HCT116 (cell line): ENCODE measurements at regions not wholly inside any gene's neighbourhood (a gene's known extent, or its start where the extent isn't known, plus 50 kb on each side); places are given as distances from the start of the nearest gene placed in this dataset.

Experiments used
- ATAC-seq: fragments of 200-7000 bp; cut with Tn5 transposase; 2 replicates; pipeline ENCODE4 v1.9.1; 2020; ENCODE audit warnings: mild to moderate bottlenecking, moderate library complexity
- BruUV-seq: library from RNA; stranded (reverse); fragments of 400-500 nt; replicated peaks from 2 replicates; lab custom pipeline; 2021; lab: Mats Ljungman, UMichigan
- CTCF ChIA-PET: fragments of 300-600 bp; sonication (Branson Sonifier 250); formaldehyde crosslinking; loops from one replicate; lab custom pipeline; 2021; ENCODE audit warnings: antibody characterized with exemption; lab: Charles Lee
- POLR2A ChIA-PET: fragments of 300-600, 350-600 bp; sonication (Branson Sonifier 250); formaldehyde crosslinking; loops from one replicate; lab custom pipeline; 2021; ENCODE audit warnings: antibody characterized with exemption; lab: Charles Lee
- RAD21 ChIA-PET, 2 experiments: fragments of 300-600 bp; sonication (Branson Sonifier 250); formaldehyde crosslinking; loops; one replicate each; lab custom pipeline; 2023; ENCODE audit warnings: low total read pairs in 2 of 2; ENCODE audit not compliant: uncharacterized antibody in 2 of 2, unreplicated experiment in 2 of 2, low non-redundant PET in 1 of 2; lab: Charles Lee
- DNase-seq: peaks from one replicate; pipeline ENCODE4 v3.0.0-alpha.2; 2010; ENCODE audit warnings: low read depth, low spot score
- H2AFZ ChIP-seq: fragments of 200-600 bp; shearing (Covaris generic), sonication (generic); 2 replicates; pipeline ENCODE4 v1.6.1; 2017; ENCODE audit warnings: low read depth, mixed run types, mixed read lengths, antibody characterized with exemption, low read length; ENCODE audit not compliant: poor library complexity, severe bottlenecking
- H3K27ac ChIP-seq: 2 replicates; pipeline ENCODE4 v1.5.1; 2012; ENCODE audit warnings: low read depth, low read length
- H3K27me3 ChIP-seq: fragments of 200-600 bp; sonication (generic); 2 replicates; pipeline ENCODE4 v1.6.1; 2016; ENCODE audit warnings: mixed run types, low read length, mixed read lengths; ENCODE audit not compliant: insufficient read depth
- H3K36me3 ChIP-seq, 2 experiments: fragments of 200-500 bp in 1 of 2; fragments of 200-600 bp in 1 of 2; sonication (Bioruptor generic) in 1 of 2; sonication (generic) in 1 of 2; 2 replicates each; pipeline versions ENCODE4 v1.5.1 to v1.6.1; 2014 to 2016; ENCODE audit warnings: low read length in 2 of 2, inconsistent platforms in 1 of 2, mixed read lengths in 1 of 2, mixed run types in 1 of 2; ENCODE audit not compliant: insufficient read depth in 2 of 2, control insufficient read depth in 1 of 2
- H3K4me1 ChIP-seq, 2 experiments: fragments of 200-600 bp in 1 of 2; sonication (generic) in 1 of 2; 2 replicates each; pipeline versions ENCODE4 v1.5.1 to v1.6.1; 2012 to 2017; ENCODE audit warnings: low read length in 2 of 2, inconsistent platforms in 1 of 2, mild to moderate bottlenecking in 1 of 2, mixed read lengths in 1 of 2, mixed run types in 1 of 2, moderate library complexity in 1 of 2; ENCODE audit not compliant: insufficient read depth in 2 of 2, control insufficient read depth in 1 of 2
- H3K4me2 ChIP-seq: fragments of 200-600 bp; sonication (generic); 2 replicates; pipeline ENCODE4 v1.6.1; 2017; ENCODE audit warnings: mixed run types, low read length, mixed read lengths
- H3K4me3 ChIP-seq, 2 experiments: fragments of 200-600 bp in 1 of 2; sonication (generic) in 1 of 2; replicated peaks in 1 of 2; 2 replicates each; pipeline ENCODE4 v1.5.1; 2011 to 2016; ENCODE audit warnings: low read length in 2 of 2, control low read depth in 1 of 2, low read depth in 1 of 2, mild to moderate bottlenecking in 1 of 2, mixed read lengths in 1 of 2, mixed run types in 1 of 2
- H3K79me2 ChIP-seq: fragments of 200-600 bp; sonication (generic); 2 replicates; pipeline ENCODE4 v1.6.1; 2017; ENCODE audit warnings: mild to moderate bottlenecking, mixed run types, low read length, moderate library complexity, mixed read lengths; ENCODE audit not compliant: insufficient read depth
- H3K9ac ChIP-seq: fragments of 200-600 bp; sonication (generic); 2 replicates; pipeline ENCODE4 v1.6.1; 2016; ENCODE audit warnings: low read length, mixed read lengths
- H3K9me2 ChIP-seq: fragments of 200-600 bp; sonication (generic), shearing (Covaris generic); 2 replicates; pipeline ENCODE4 v1.6.1; 2017; ENCODE audit warnings: mixed run types, mild to moderate bottlenecking, moderate library complexity; ENCODE audit not compliant: insufficient read depth
- H3K9me3 ChIP-seq, 2 experiments: fragments of 200-500 bp in 1 of 2; fragments of 200-600 bp in 1 of 2; sonication (Bioruptor generic) in 1 of 2; sonication (generic) in 1 of 2; 2 replicates each; pipeline ENCODE4 v1.6.1; 2014 to 2017; ENCODE audit warnings: low read length in 2 of 2, mixed read lengths in 2 of 2, inconsistent platforms in 1 of 2, low read depth in 1 of 2, mild to moderate bottlenecking in 1 of 2, mixed run types in 1 of 2, moderate library complexity in 1 of 2; ENCODE audit not compliant: control insufficient read depth in 1 of 2, insufficient read depth in 1 of 2
- H4K20me1 ChIP-seq: fragments of 200-600 bp; sonication (generic), shearing (Covaris generic); 2 replicates; pipeline ENCODE4 v1.6.1; 2017; ENCODE audit warnings: mixed run types, mild to moderate bottlenecking, moderate library complexity; ENCODE audit not compliant: insufficient read depth
- CEBPB ChIP-seq: IDR thresholded peaks from 2 replicates; pipeline ENCODE4 v1.6.1; 2012; ENCODE audit warnings: low read depth
- CTCF ChIP-seq, 3 experiments: fragments of 200-600 bp in 1 of 3; sonication (generic) in 1 of 3; IDR thresholded peaks in 2 of 3; conservative IDR thresholded peaks in 1 of 3; 2 replicates each; pipeline ENCODE4 v1.5.1; 2012 to 2017; ENCODE audit warnings: low read depth in 2 of 3, low read length in 2 of 3, antibody characterized with exemption in 1 of 3, borderline replicate concordance in 1 of 3, control low read depth in 1 of 3, mild to moderate bottlenecking in 1 of 3, mixed read lengths in 1 of 3, mixed run types in 1 of 3, moderate library complexity in 1 of 3; ENCODE audit not compliant: insufficient read depth in 1 of 3
- EGR1 ChIP-seq: IDR thresholded peaks from 2 replicates; pipeline ENCODE4 v1.6.1; 2012; ENCODE audit warnings: low read depth
- FOSL1 ChIP-seq: IDR thresholded peaks from 2 replicates; pipeline ENCODE4 v1.6.1; 2012; ENCODE audit warnings: low read depth
- JUND ChIP-seq: IDR thresholded peaks from 2 replicates; pipeline ENCODE4 v1.6.1; 2012
- POLR2A ChIP-seq: IDR thresholded peaks from 2 replicates; pipeline ENCODE4 v1.7.0; 2011; ENCODE audit warnings: borderline replicate concordance; ENCODE audit not compliant: insufficient read depth, insufficient read length; ENCODE audit errors: extremely low read depth
- RAD21 ChIP-seq: IDR thresholded peaks from 2 replicates; pipeline ENCODE4 v1.6.1; 2012; ENCODE audit warnings: low read depth, mild to moderate bottlenecking
- REST ChIP-seq: IDR thresholded peaks from 2 replicates; pipeline ENCODE4 v1.6.1; 2012; ENCODE audit warnings: low read depth
- SRF ChIP-seq: IDR thresholded peaks from 2 replicates; pipeline ENCODE4 v1.6.1; 2012; ENCODE audit warnings: low read depth
- TCF7L2 ChIP-seq: IDR thresholded peaks from 2 replicates; pipeline ENCODE4 v1.7.0; 2011; ENCODE audit warnings: borderline replicate concordance, inconsistent platforms; ENCODE audit not compliant: insufficient read depth, insufficient read length; ENCODE audit errors: extremely low read depth
- ZFX ChIP-seq: fragments of 450-650 bp; IDR thresholded peaks from 2 replicates; pipeline ENCODE4 v1.6.1; 2017
- intact Hi-C: fragments of 100-400 bp; cut with micrococcal nuclease; formaldehyde crosslinking; loops from 2 replicates; pipeline ENCODE4 v1.10.0; 2022

- no peaks in the 10 kb centered on the region for H3K9me2 ChIP-seq
- no peaks in the 10 kb centered on the region for H4K20me1 ChIP-seq
- H3K27ac ChIP-seq, result no peak overlapping the region
- H3K4me1 ChIP-seq, result no peaks in the 10 kb centered on the region
- intact Hi-C loops, result no loop called here
- CTCF ChIA-PET, result no interaction called here
- H3K27me3 ChIP-seq, result peaks cover 9% of the 10 kb centered on the region; the same call in 1 of the 2 replicates
- no peak overlapping the region for H2AFZ ChIP-seq
- H3K9ac ChIP-seq, result no peak overlapping the region
- H3K79me2 ChIP-seq, result no peaks in the 10 kb centered on the region
- no peaks in the 10 kb centered on the region for H3K9me3 ChIP-seq
- BruUV-seq, result no TSS peak
- H3K4me2 ChIP-seq, result no peak overlapping the region
- H3K36me3 ChIP-seq, result no peaks in the 10 kb centered on the region
- RAD21 ChIA-PET, result no interaction called here
- ATAC-seq (no peak), DNase-seq (no peak)
- POLR2A ChIA-PET, result no interaction called here
- H3K4me3 ChIP-seq, result no peak overlapping the region
- no peak for TF ChIP-seq JUND
- no peak for TF ChIP-seq EGR1
- no peak for TF ChIP-seq FOSL1
- no peak for TF ChIP-seq CEBPB
- no peak for TF ChIP-seq TCF7L2
- TF ChIP-seq RAD21, result no peak
- TF ChIP-seq CTCF (IDR thresholded peaks at IDR 0.05 in 2 of 3, conservative IDR thresholded peaks at IDR 0.05 in 1 of 3; ENCODE audit: borderline replicate concordance in 1 of 3, insufficient read depth in 1 of 3, low read depth in 2 of 3, low read length in 2 of 3), result no peak
- TF ChIP-seq REST, result no peak
- no peak for TF ChIP-seq ZFX
- no peak for TF ChIP-seq SRF
- no peak for TF ChIP-seq POLR2A
These were observed 118.8 kb upstream of the ADPGK start for GRCh38 chr15:72902245-72902918.
